Lower lobe of right lung (tissue), 2 donors: ENCODE measurements at regions not wholly inside any gene's neighbourhood (a gene's known extent, or its start where the extent isn't known, plus 50 kb on each side); places are given as distances from the start of the nearest gene placed in this dataset.

Source experiments
- ATAC-seq, 2 donors: fragments of 200-7000 bp; cut with Tn5 transposase; one replicate each; pipeline ENCODE4 v1.9.1; 2020 to 2022; ENCODE audit warnings: mild to moderate bottlenecking in 2 of 2, moderate library complexity in 2 of 2
- DNase-seq: peaks from one replicate; pipeline ENCODE4 v3.0.0-alpha.2; 2020
- H3K27ac ChIP-seq: fragments of 200-600 bp; one replicate; pipeline ENCODE4 v1.8.0; 2022
- H3K27me3 ChIP-seq: fragments of 200-600 bp; one replicate; pipeline ENCODE4 v1.8.0; 2022; ENCODE audit warnings: low read depth
- H3K36me3 ChIP-seq: fragments of 200-600 bp; one replicate; pipeline ENCODE4 v1.8.0; 2022; ENCODE audit warnings: mild to moderate bottlenecking
- H3K4me1 ChIP-seq: fragments of 200-600 bp; one replicate; pipeline ENCODE4 v1.8.0; 2022
- H3K4me3 ChIP-seq: fragments of 200-600 bp; one replicate; pipeline ENCODE4 v1.8.0; 2022; ENCODE audit warnings: mild to moderate bottlenecking
- H3K9me3 ChIP-seq: fragments of 200-600 bp; one replicate; pipeline ENCODE4 v1.8.0; 2022
- intact Hi-C: fragments of 100-400 bp; cut with DNase I; formaldehyde crosslinking; loops from one replicate; pipeline ENCODE4 v1.11.0; 2022
- TF ChIP-seq, protein P1 (sequence below): fragments of 200-600 bp; IDR thresholded peaks from one replicate; pipeline ENCODE4 v1.8.0; 2022; ENCODE audit warnings: antibody characterized with exemption, mild to moderate bottlenecking
- donor health status: DM: no; HTN: yes; CAD: no; lungs with severe emphysema.

DNA sequence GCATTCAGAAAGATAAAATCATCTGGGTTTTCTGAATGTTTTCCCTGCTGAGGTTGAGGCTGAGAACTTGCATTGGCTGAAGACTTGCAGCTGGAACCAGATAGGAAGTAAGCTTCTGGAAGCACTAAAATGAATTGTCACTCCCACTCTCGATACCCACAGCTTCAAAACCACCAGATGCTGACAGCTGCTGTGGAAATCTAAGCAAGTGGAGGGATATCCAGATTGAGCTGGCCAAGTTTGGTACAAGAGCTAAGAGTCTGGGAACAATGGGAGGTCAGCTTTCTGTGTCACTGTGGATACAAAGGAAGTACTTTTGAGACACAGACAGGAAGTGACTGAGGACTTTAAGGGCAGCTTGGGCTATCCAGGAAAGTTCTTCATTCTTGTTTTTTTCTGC, 51.3 kb upstream of the CD44 start:
- intact Hi-C loops = no loop called here
- Histone ChIP-seq H3K27me3 (no peaks in the 10 kb centered on the region), H3K9me3 (no peaks in the 10 kb centered on the region), H3K4me1 (peaks cover 41% of the 10 kb centered on the region), H3K36me3 (no peaks in the 10 kb centered on the region), H3K4me3 (no peak overlapping the region), H3K27ac (peak overlapping the region; percentile 29)
- TF ChIP-seq, protein P1, sequence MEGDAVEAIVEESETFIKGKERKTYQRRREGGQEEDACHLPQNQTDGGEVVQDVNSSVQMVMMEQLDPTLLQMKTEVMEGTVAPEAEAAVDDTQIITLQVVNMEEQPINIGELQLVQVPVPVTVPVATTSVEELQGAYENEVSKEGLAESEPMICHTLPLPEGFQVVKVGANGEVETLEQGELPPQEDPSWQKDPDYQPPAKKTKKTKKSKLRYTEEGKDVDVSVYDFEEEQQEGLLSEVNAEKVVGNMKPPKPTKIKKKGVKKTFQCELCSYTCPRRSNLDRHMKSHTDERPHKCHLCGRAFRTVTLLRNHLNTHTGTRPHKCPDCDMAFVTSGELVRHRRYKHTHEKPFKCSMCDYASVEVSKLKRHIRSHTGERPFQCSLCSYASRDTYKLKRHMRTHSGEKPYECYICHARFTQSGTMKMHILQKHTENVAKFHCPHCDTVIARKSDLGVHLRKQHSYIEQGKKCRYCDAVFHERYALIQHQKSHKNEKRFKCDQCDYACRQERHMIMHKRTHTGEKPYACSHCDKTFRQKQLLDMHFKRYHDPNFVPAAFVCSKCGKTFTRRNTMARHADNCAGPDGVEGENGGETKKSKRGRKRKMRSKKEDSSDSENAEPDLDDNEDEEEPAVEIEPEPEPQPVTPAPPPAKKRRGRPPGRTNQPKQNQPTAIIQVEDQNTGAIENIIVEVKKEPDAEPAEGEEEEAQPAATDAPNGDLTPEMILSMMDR = no peak
- peak; percentile 43 to 59 for ATAC-seq
- no peak for DNase-seq

DNA sequence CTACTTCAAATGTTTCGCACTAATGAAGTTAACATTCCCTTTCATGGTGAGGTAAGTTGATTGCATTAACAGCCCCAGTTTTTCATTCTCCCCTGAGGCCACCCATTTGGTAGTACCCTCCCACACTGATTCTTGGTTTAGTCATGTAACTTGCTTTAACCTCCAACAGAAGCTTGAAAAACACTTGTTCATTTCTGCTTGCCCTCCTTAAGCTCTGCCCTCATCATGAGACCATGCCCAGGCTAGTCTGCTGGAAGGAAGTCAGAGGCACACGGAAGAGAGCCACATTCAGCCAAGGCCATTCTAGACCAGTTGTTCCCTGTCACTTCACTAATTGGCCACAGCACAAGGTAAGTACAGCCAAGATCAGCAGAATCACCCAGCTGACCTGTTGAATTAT, 50.7 kb upstream of the CD44 start:
- Histone ChIP-seq H3K27me3 (no peaks in the 10 kb centered on the region), H3K27ac (peak overlapping the region; percentile 29), H3K4me3 (no peak overlapping the region), H3K36me3 (no peaks in the 10 kb centered on the region), H3K4me1 (peaks cover 35% of the 10 kb centered on the region), H3K9me3 (no peaks in the 10 kb centered on the region)
- ATAC-seq (no peak), DNase-seq (no peak)
- TF ChIP-seq, protein P1 = no peak
- intact Hi-C loops = no loop called here

DNA sequence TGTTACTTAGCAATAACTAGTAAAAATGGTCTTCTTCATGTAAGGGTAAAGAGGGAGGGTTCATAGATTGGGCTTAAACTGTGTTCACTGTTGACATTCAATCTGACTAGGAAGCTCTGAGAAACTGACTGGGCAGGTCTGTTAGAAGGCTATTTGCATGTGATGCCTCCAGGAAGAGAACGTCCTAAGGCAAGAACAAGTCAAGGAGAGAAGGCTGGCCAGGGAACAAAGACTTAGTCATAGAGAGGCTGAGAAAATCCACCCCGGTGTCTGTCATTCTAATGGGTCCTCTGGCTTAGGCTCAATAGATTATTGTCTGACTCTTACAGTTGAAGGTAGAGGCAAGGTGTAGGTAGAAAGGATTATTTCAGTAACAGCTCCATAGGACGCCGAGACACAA, 50.3 kb upstream of the CD44 start:
- Histone ChIP-seq H3K4me1 (peaks cover 31% of the 10 kb centered on the region), H3K4me3 (no peak overlapping the region), H3K27me3 (no peaks in the 10 kb centered on the region), H3K36me3 (no peaks in the 10 kb centered on the region), H3K9me3 (no peaks in the 10 kb centered on the region), H3K27ac (peak overlapping the region; percentile 29)
- ATAC-seq (no peak), DNase-seq (no peak)
- intact Hi-C loops = no loop called here
- TF ChIP-seq, protein P1 = no peak
